H1 (cell line): ENCODE measurements at regions not wholly inside any gene's neighbourhood (a gene's known extent, or its start where the extent isn't known, plus 50 kb on each side); places are given as distances from the start of the nearest gene placed in this dataset.

Experiments used
- CTCF ChIA-PET: fragments of 300-600 bp; sonication (Branson Sonifier 250); formaldehyde crosslinking; loops from one replicate; lab custom pipeline; 2021; ENCODE audit not compliant: partially characterized antibody; lab: Charles Lee
- POLR2A ChIA-PET: fragments of 300-600 bp; sonication (Branson Sonifier 250); formaldehyde crosslinking; loops from one replicate; lab custom pipeline; 2021; ENCODE audit warnings: inconsistent platforms; ENCODE audit not compliant: partially characterized antibody; lab: Charles Lee
- DNase-seq, 2 experiments: peaks; one replicate each; pipeline versions ENCODE4 v3.0.0 to v3.0.0-alpha.2; 2010 to 2022; ENCODE audit warnings: low spot score in 2 of 2, low read depth in 1 of 2, mixed read lengths in 1 of 2
- FAIRE-seq: peaks from 2 replicates; lab custom pipeline; 2011; peaks lifted over from hg19 to GRCh38; lab: Jason Lieb, UNC
- H2AFZ ChIP-seq: 2 replicates; pipeline ENCODE4 v1.8.1; 2012; ENCODE audit warnings: low read length, inconsistent platforms
- H2AK5ac ChIP-seq: 2 replicates; pipeline ENCODE4 v1.6.1; 2013; ENCODE audit warnings: low read depth, low read length
- H2BK120ac ChIP-seq: replicated peaks from 2 replicates; pipeline ENCODE3; 2013; ENCODE audit warnings: low read depth, low read length, inconsistent platforms
- H2BK12ac ChIP-seq: 2 replicates; pipeline ENCODE4 v1.6.1; 2013; ENCODE audit warnings: low read depth, low read length
- H2BK15ac ChIP-seq: 2 replicates; pipeline ENCODE4 v1.6.1; 2013; ENCODE audit warnings: low read length
- H2BK20ac ChIP-seq: 2 replicates; pipeline ENCODE4 v1.6.1; 2013; ENCODE audit warnings: low read length
- H2BK5ac ChIP-seq: 2 replicates; pipeline ENCODE4 v1.6.1; 2013; ENCODE audit warnings: low read depth, low read length
- H3K14ac ChIP-seq: 2 replicates; pipeline ENCODE4 v1.6.1; 2013; ENCODE audit warnings: inconsistent platforms; ENCODE audit not compliant: insufficient read length
- H3K18ac ChIP-seq: 2 replicates; pipeline ENCODE4 v1.6.1; 2013; ENCODE audit warnings: low read length; ENCODE audit errors: extremely low read depth
- H3K23ac ChIP-seq: 2 replicates; pipeline ENCODE4 v1.6.1; 2013; ENCODE audit warnings: inconsistent platforms; ENCODE audit not compliant: insufficient read length
- H3K23me2 ChIP-seq: 2 replicates; pipeline ENCODE4 v1.6.1; 2013; ENCODE audit warnings: low read depth, low read length
- H3K27ac ChIP-seq: 2 replicates; pipeline ENCODE4 v1.6.1; 2011; ENCODE audit warnings: low read depth, low read length, inconsistent platforms
- H3K27me3 ChIP-seq, 4 experiments: replicated peaks in 1 of 4; 1 replicate in 1 of 4; 2 replicates in 3 of 4; pipeline versions ENCODE4 v1.6.1 to v1.8.1; 2011 to 2013; ENCODE audit warnings: low read length in 3 of 4, mild to moderate bottlenecking in 3 of 4, inconsistent platforms in 2 of 4, mixed read lengths in 2 of 4, moderate library complexity in 1 of 4; ENCODE audit not compliant: control insufficient read depth in 3 of 4, insufficient read depth in 3 of 4; ENCODE audit errors: extremely low read depth in 1 of 4
- H3K36me3 ChIP-seq, 4 experiments: 2 replicates each; pipeline versions ENCODE4 v1.6.1 to v1.8.1; 2011 to 2013; ENCODE audit warnings: mild to moderate bottlenecking in 4 of 4, low read length in 3 of 4, moderate library complexity in 2 of 4, control low read depth in 1 of 4, inconsistent platforms in 1 of 4; ENCODE audit not compliant: insufficient read depth in 4 of 4, control insufficient read depth in 2 of 4
- H3K4ac ChIP-seq: replicated peaks from 2 replicates; pipeline ENCODE3; 2013; ENCODE audit warnings: low read length, low read depth, mixed read lengths, inconsistent platforms; ENCODE audit not compliant: insufficient read length
- H3K4me1 ChIP-seq, 4 experiments: replicated peaks in 1 of 4; 1 replicate in 1 of 4; 2 replicates in 3 of 4; pipeline versions ENCODE4 v1.6.1 to v1.8.1; 2011 to 2013; ENCODE audit warnings: low read length in 3 of 4, inconsistent platforms in 2 of 4, mixed read lengths in 1 of 4; ENCODE audit not compliant: insufficient read depth in 4 of 4, control insufficient read depth in 3 of 4
- H3K4me2 ChIP-seq, 2 experiments: 2 replicates each; pipeline versions ENCODE4 v1.6.1 to v1.8.1; 2011 to 2013; ENCODE audit warnings: low read depth in 2 of 2, low read length in 2 of 2, control low read depth in 1 of 2, inconsistent platforms in 1 of 2, mild to moderate bottlenecking in 1 of 2; ENCODE audit not compliant: insufficient read depth in 1 of 2
- H3K4me3 ChIP-seq, 4 experiments: fragments of 200-600, 300-600 bp in 1 of 4; sonication (generic), shearing (Covaris generic), sonication (Bioruptor Twin) in 1 of 4; 2 replicates each; pipeline versions ENCODE4 v1.5.1 to v1.8.1; 2011 to 2016; ENCODE audit warnings: low read length in 4 of 4, low read depth in 3 of 4, control low read depth in 2 of 4, inconsistent platforms in 2 of 4, mild to moderate bottlenecking in 2 of 4, mixed read lengths in 1 of 4, moderate library complexity in 1 of 4; ENCODE audit not compliant: insufficient read depth in 2 of 4; ENCODE audit errors: extremely low read depth in 1 of 4
- H3K56ac ChIP-seq: replicated peaks from 2 replicates; pipeline ENCODE3; 2013; ENCODE audit warnings: low read depth, mild to moderate bottlenecking, mixed read lengths, low read length, inconsistent platforms; ENCODE audit not compliant: insufficient read length
- H3K79me1 ChIP-seq: 2 replicates; pipeline ENCODE4 v1.6.1; 2013; ENCODE audit warnings: low read depth, low read length, control low read depth
- H3K79me2 ChIP-seq, 2 experiments: 2 replicates each; pipeline versions ENCODE4 v1.6.1 to v1.8.1; 2012 to 2013; ENCODE audit warnings: low read length in 2 of 2, mild to moderate bottlenecking in 2 of 2, inconsistent platforms in 1 of 2; ENCODE audit not compliant: insufficient read depth in 2 of 2, control insufficient read depth in 1 of 2
- H3K9ac ChIP-seq, 4 experiments: replicated peaks in 1 of 4; 1 replicate in 1 of 4; 2 replicates in 3 of 4; pipeline versions ENCODE4 v1.6.1 to v1.8.1; 2011 to 2013; ENCODE audit warnings: low read depth in 3 of 4, low read length in 3 of 4, control low read depth in 2 of 4, mild to moderate bottlenecking in 2 of 4, moderate library complexity in 2 of 4, inconsistent platforms in 1 of 4; ENCODE audit errors: extremely low read depth in 1 of 4
- H3K9me3 ChIP-seq, 2 experiments: 2 replicates each; pipeline versions ENCODE4 v1.6.1 to v1.8.1; 2012 to 2013; ENCODE audit warnings: mild to moderate bottlenecking in 2 of 2, moderate library complexity in 2 of 2, control low read depth in 1 of 2, inconsistent platforms in 1 of 2, low read depth in 1 of 2, low read length in 1 of 2, mixed read lengths in 1 of 2; ENCODE audit not compliant: insufficient read depth in 2 of 2
- H4K20me1 ChIP-seq, 2 experiments: replicated peaks in 1 of 2; 2 replicates each; pipeline versions ENCODE3 to v1.8.1; 2011 to 2013; ENCODE audit warnings: inconsistent platforms in 2 of 2, low read length in 2 of 2, mild to moderate bottlenecking in 1 of 2; ENCODE audit not compliant: insufficient read depth in 2 of 2, control insufficient read depth in 1 of 2
- H4K5ac ChIP-seq: 2 replicates; pipeline ENCODE4 v1.6.1; 2013; ENCODE audit warnings: low read length, low read depth, mixed read lengths, inconsistent platforms; ENCODE audit not compliant: insufficient read length
- H4K8ac ChIP-seq: 2 replicates; pipeline ENCODE4 v1.8.0; 2013; ENCODE audit warnings: mild to moderate bottlenecking, moderate library complexity, low read length, inconsistent platforms; ENCODE audit not compliant: insufficient read depth; ENCODE audit errors: extremely low read depth
- H4K91ac ChIP-seq: replicated peaks from 2 replicates; pipeline ENCODE3; 2013; ENCODE audit warnings: low read length, mixed read lengths, inconsistent platforms; ENCODE audit not compliant: insufficient read length
- RAD21 ChIP-seq, 2 experiments: IDR thresholded peaks in 1 of 2; conservative IDR thresholded peaks in 1 of 2; 2 replicates each; pipeline ENCODE4 v1.6.1; 2011; ENCODE audit warnings: low read depth in 2 of 2, low read length in 2 of 2, improper control_type of control experiment in 1 of 2, inconsistent platforms in 1 of 2, mild to moderate bottlenecking in 1 of 2, moderate library complexity in 1 of 2
- SRF ChIP-seq: IDR thresholded peaks from 2 replicates; pipeline ENCODE4 v1.6.1; 2011; ENCODE audit warnings: mild to moderate bottlenecking, low read depth, low read length, moderate library complexity
- WGBS, 2 experiments: shearing (Covaris generic) in 1 of 2; methylation state at CpG; one replicate each; pipeline versions ENCODE4 v1.1.6 to v1.1.7; 2013 to 2015; ENCODE audit warnings: low lambda C conversion rate in 2 of 2, mixed read lengths in 2 of 2, inconsistent platforms in 1 of 2, low coverage in 1 of 2, missing lambda C conversion rate in 1 of 2; ENCODE audit not compliant: insufficient replicate concordance in 2 of 2, insufficient coverage in 1 of 2, insufficient read length in 1 of 2; ENCODE audit errors: extremely low coverage in 1 of 2, missing lambda C conversion rate in 1 of 2; 5-methylcytosine and 5-hydroxymethylcytosine counted together

GRCh38 chr6:22709803-22710202 lies 140.4 kb downstream of the HDGFL1 start:
- H2BK15ac ChIP-seq = no peak overlapping the region
- H3K79me1 ChIP-seq = no peaks in the 10 kb centered on the region
- ChIA-PET CTCF (interaction anchor here (0.6 to 1.6 kb wide), 2 partner anchors 23 to 62 kb away, joined by 3 to 4 read pairs; no protein-coding TSS in a partner anchor), POLR2A (no interaction called here)
- DNase-seq (no peak), FAIRE-seq (no peak)
- 96% methylated on average over 3 of the region's 3 CpGs; no CpG with 5 or more reads in 1 of the 2 experiments for WGBS, 2 experiments
- no peak overlapping the region for H2BK5ac ChIP-seq
- peak overlapping the region; percentile 40 for H3K14ac ChIP-seq
- H2BK120ac ChIP-seq = no peak overlapping the region
- TF ChIP-seq RAD21 (IDR thresholded peaks at IDR 0.05 in 1 of 2, conservative IDR thresholded peaks at IDR 0.05 in 1 of 2; ENCODE audit: low read depth in 2 of 2, low read length in 2 of 2) (no peak), SRF (no peak)
- TF ChIP-seq, all 59 proteins: peak for 0
- Histone ChIP-seq H3K9ac (no peak overlapping the region; a peak in 1 of 7 replicates), H3K18ac (no peak overlapping the region), H4K8ac (peak overlapping the region; percentile 89; the same call in 1 of the 2 replicates), H2BK12ac (no peak overlapping the region), H3K4me3 (no peak overlapping the region), H3K4me2 (no peak overlapping the region), H4K5ac (no peak overlapping the region), H2BK20ac (no peak overlapping the region), H3K4me1 (peaks cover 0 to 3% (median 0%) of the 10 kb centered on the region in 4 experiments; a peak in 1 of 7 replicates), H2AFZ (peak overlapping the region; percentile 97), H3K9me3 (no peaks in the 10 kb centered on the region), H4K20me1 (no peaks in the 10 kb centered on the region), H3K23me2 (no peaks in the 10 kb centered on the region), H3K23ac (no peak overlapping the region), H3K36me3 (no peaks in the 10 kb centered on the region), H2AK5ac (no peak overlapping the region; the same call in 1 of the 2 replicates), H3K4ac (no peak overlapping the region), H3K79me2 (no peaks in the 10 kb centered on the region), H3K27ac (no peak overlapping the region), H4K91ac (no peak overlapping the region), H3K27me3 (no peaks in the 10 kb centered on the region), H3K56ac (no peak overlapping the region)
